ENCODE measurements at regions not wholly inside any gene's neighbourhood (a gene's known extent, or its start where the extent isn't known, plus 50 kb on each side); places are given as distances from the start of the nearest gene placed in this dataset.

DNA sequence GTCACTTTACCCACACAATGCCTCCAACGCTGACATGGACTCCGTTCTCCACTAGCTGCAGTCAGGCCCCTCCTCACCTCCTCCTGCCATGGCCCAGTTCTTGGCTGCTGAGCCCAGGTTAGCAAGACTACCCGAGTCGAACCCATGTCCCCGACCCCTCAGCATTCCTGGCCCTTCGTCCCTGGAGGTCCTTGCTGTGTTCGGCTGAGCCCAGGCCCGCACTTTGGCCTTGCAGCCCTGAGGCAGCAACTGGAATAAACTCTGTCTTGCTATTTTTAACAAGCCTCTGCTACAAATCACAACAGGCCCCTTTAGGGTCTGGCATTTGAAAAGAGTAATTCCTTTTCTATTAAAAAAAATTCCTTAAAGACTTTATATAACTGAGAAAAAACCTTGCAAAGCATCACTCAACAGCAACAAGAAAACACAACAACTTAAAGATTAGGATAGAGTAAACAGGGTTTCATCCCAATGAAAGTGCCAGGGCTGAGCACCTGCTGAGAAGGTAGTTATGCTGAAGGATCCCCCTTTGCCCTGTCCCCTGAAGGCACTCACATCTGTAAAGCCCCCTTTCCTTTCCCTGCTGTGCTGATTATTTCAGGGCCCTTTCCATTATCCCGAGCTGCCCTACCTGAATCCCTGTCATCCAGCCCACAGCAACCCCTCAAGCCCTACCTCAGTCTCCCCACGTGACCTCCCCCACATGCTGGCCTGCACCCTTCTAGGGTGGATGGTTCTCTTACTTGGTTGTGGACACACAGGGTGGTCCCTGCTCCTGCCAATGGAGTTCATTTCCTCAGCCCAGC lies 120.0 kb upstream of the SNTG2 start:
- H3K27ac Mint-ChIP-seq (ENCODE audit: unreplicated experiment): no peak overlapping the region
- H3K27me3 Mint-ChIP-seq (ENCODE audit: unreplicated experiment): no peaks in the 10 kb centered on the region
- no peaks in the 10 kb centered on the region for H3K4me1 Mint-ChIP-seq (ENCODE audit: low read depth, unreplicated experiment)
- DNase-seq: no peak
- no peaks in the 10 kb centered on the region for H3K36me3 Mint-ChIP-seq (ENCODE audit: unreplicated experiment)
- TF ChIP-seq, protein P1, sequence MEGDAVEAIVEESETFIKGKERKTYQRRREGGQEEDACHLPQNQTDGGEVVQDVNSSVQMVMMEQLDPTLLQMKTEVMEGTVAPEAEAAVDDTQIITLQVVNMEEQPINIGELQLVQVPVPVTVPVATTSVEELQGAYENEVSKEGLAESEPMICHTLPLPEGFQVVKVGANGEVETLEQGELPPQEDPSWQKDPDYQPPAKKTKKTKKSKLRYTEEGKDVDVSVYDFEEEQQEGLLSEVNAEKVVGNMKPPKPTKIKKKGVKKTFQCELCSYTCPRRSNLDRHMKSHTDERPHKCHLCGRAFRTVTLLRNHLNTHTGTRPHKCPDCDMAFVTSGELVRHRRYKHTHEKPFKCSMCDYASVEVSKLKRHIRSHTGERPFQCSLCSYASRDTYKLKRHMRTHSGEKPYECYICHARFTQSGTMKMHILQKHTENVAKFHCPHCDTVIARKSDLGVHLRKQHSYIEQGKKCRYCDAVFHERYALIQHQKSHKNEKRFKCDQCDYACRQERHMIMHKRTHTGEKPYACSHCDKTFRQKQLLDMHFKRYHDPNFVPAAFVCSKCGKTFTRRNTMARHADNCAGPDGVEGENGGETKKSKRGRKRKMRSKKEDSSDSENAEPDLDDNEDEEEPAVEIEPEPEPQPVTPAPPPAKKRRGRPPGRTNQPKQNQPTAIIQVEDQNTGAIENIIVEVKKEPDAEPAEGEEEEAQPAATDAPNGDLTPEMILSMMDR (IDR thresholded peaks at IDR 0.05; ENCODE audit: partially characterized antibody, unreplicated experiment): no peak
- H3K4me3 Mint-ChIP-seq (ENCODE audit: unreplicated experiment): no peak overlapping the region
- peaks cover 1% of the 10 kb centered on the region for H3K9me3 Mint-ChIP-seq (ENCODE audit: unreplicated experiment)

DNA sequence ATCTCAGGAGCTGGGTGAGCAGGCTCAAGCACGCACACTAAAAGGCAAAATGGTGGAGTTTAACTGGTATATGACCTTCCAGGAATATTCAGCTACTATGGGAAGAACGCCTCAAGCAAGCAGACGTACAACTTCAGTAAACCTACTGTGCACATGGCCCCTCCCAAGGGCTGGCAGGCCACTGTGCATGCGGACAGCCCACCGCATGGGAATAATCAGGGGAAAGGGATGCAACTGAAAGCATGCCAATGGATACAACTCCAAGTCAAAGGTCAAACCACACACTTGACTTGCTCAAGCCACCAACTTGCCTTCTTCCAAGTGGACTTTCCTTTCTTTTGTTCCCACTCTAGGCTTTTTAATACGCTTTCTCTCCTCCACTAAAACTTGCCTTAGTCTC lies 121.6 kb upstream of the SNTG2 start:
- H3K4me1 Mint-ChIP-seq (ENCODE audit: low read depth, unreplicated experiment): no peaks in the 10 kb centered on the region

DNA sequence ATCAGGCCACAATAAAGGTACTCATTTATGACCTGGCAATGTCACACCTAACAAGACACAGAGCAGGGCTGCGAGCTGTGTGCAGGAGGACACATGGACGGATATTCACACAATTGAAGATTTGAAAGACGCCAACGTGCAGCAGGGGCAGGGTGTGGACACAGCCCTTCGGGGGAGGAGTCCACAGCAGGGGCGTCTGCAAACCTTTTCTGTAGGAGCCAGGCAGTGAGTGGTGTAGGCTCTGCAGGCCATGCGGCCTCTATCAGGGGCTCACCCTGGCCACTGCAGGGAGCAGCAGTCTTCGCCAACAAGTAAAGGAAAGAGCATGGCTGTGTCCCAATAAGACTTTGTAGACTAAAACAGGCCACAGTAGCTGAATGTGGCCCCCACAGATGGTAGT lies 125.7 kb upstream of the SNTG2 start:
- DNase-seq: no peak
- no peaks in the 10 kb centered on the region for H3K4me1 Mint-ChIP-seq (ENCODE audit: low read depth, unreplicated experiment)
- TF ChIP-seq, protein P1 (IDR thresholded peaks at IDR 0.05; ENCODE audit: partially characterized antibody, unreplicated experiment): no peak
- H3K9me3 Mint-ChIP-seq (ENCODE audit: unreplicated experiment): peaks cover 4% of the 10 kb centered on the region
- H3K27me3 Mint-ChIP-seq (ENCODE audit: unreplicated experiment): no peaks in the 10 kb centered on the region
- H3K4me3 Mint-ChIP-seq (ENCODE audit: unreplicated experiment): no peak overlapping the region
- H3K36me3 Mint-ChIP-seq (ENCODE audit: unreplicated experiment): no peaks in the 10 kb centered on the region
- H3K27ac Mint-ChIP-seq (ENCODE audit: unreplicated experiment): no peak overlapping the region

More for the DNA sequence above, 121.6 kb upstream of the SNTG2 start:
- Mint-ChIP-seq H3K27ac (ENCODE audit: unreplicated experiment) (no peak overlapping the region), H3K36me3 (ENCODE audit: unreplicated experiment) (no peaks in the 10 kb centered on the region), H3K4me3 (ENCODE audit: unreplicated experiment) (no peak overlapping the region), H3K9me3 (ENCODE audit: unreplicated experiment) (peaks cover 1% of the 10 kb centered on the region), H3K27me3 (ENCODE audit: unreplicated experiment) (no peaks in the 10 kb centered on the region)
- TF ChIP-seq, protein P1 (IDR thresholded peaks at IDR 0.05; ENCODE audit: partially characterized antibody, unreplicated experiment): no peak
- DNase-seq: no peak

DNA sequence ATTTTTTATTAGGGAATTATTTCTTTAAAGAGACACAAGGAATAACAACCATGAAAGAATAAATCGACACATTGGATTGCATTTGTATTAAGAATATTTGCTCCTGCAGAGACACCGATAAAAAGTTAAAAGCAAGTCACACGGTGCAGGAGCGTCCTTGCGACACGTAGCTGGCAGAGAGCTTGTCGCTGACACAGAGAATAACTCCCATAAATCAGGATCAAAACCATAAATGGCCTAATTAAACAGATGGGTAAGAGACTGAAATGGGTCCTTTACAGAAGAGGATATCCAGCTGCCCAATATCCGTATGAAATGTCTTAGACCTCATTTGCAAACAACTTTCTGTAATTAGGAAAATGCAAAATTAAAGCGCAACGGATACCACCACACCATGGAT lies 126.1 kb upstream of the SNTG2 start:
- Mint-ChIP-seq H3K27ac (ENCODE audit: unreplicated experiment) (no peak overlapping the region), H3K36me3 (ENCODE audit: unreplicated experiment) (no peaks in the 10 kb centered on the region), H3K4me1 (ENCODE audit: low read depth, unreplicated experiment) (no peaks in the 10 kb centered on the region), H3K27me3 (ENCODE audit: unreplicated experiment) (no peaks in the 10 kb centered on the region), H3K9me3 (ENCODE audit: unreplicated experiment) (peaks cover 4% of the 10 kb centered on the region), H3K4me3 (ENCODE audit: unreplicated experiment) (no peak overlapping the region)
- DNase-seq: no peak
- TF ChIP-seq, protein P1 (IDR thresholded peaks at IDR 0.05; ENCODE audit: partially characterized antibody, unreplicated experiment): no peak

DNA sequence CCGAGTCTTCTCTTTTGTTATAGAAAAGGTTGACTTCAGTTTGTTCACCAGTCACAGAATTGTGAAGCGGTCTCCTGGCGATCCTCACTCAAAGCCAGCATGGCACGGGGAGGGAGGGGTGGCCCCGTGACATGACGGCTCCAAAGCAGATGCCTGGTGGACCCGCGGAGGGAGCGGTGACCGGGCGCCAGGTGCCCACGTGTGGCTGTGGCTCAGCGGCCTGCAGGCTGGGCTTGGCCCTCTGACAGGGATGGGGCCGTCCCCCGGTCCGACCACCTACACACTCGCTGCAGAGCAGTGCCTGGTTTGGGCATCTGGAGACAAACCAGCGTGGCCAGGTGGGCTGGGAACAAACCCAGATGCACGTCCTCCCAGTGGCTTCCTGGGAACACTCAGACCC lies 129.1 kb upstream of the SNTG2 start:
- Mint-ChIP-seq H3K4me1 (ENCODE audit: low read depth, unreplicated experiment) (peaks cover 11% of the 10 kb centered on the region), H3K4me3 (ENCODE audit: unreplicated experiment) (no peak overlapping the region), H3K27me3 (ENCODE audit: unreplicated experiment) (peaks cover 7% of the 10 kb centered on the region), H3K36me3 (ENCODE audit: unreplicated experiment) (peaks cover 5% of the 10 kb centered on the region), H3K27ac (ENCODE audit: unreplicated experiment) (no peak overlapping the region), H3K9me3 (ENCODE audit: unreplicated experiment) (peaks cover 12% of the 10 kb centered on the region)
- TF ChIP-seq, protein P1 (IDR thresholded peaks at IDR 0.05; ENCODE audit: partially characterized antibody, unreplicated experiment): no peak
- no peak for DNase-seq

Measured in glutamatergic neuron (in vitro differentiated cells).